Spinal cord (tissue), 9 donors: ENCODE measurements at regions not wholly inside any gene's neighbourhood (a gene's known extent, or its start where the extent isn't known, plus 50 kb on each side); places are given as distances from the start of the nearest gene placed in this dataset.
A peak's percentile ranks its signal among the peaks of the same experiment; 100 is the strongest.
"Not testable (repeated sequence)": the region's sequence is repeated elsewhere in the genome, so short reads cannot be mapped to it uniquely, and the experiment has no call there.

ENCODE experiments used
- DNase-seq, 6 donors: peaks; one replicate each; pipeline versions ENCODE4 v3.0.0 to v3.0.0-alpha.2; 2013 to 2015; ENCODE audit warnings: low spot score in 6 of 6, low read depth in 4 of 6
- H3K27ac ChIP-seq: one replicate; pipeline ENCODE4 v1.5.1; 2013; ENCODE audit warnings: low read depth, low read length, control low read depth
- H3K27me3 ChIP-seq: one replicate; pipeline ENCODE4 v1.6.1; 2013; ENCODE audit warnings: low read length; ENCODE audit not compliant: control insufficient read depth, insufficient read depth
- H3K36me3 ChIP-seq: one replicate; pipeline ENCODE4 v1.6.1; 2013; ENCODE audit warnings: low read length; ENCODE audit not compliant: control insufficient read depth, insufficient read depth
- H3K4me1 ChIP-seq: one replicate; pipeline ENCODE4 v1.6.1; 2013; ENCODE audit warnings: low read length; ENCODE audit not compliant: control insufficient read depth, insufficient read depth
- H3K4me3 ChIP-seq: one replicate; pipeline ENCODE4 v1.5.1; 2013; ENCODE audit warnings: low read depth, low read length, control low read depth
- H3K9me3 ChIP-seq: one replicate; pipeline ENCODE4 v1.6.1; 2013; ENCODE audit warnings: low read length; ENCODE audit not compliant: control insufficient read depth, insufficient read depth
- WGBS: methylation state at CpG from one replicate; pipeline ENCODE4 v1.1.5; 2013; ENCODE audit warnings: missing lambda C conversion rate; ENCODE audit not compliant: insufficient coverage; 5-methylcytosine and 5-hydroxymethylcytosine counted together
- donor health status: healthy.

DNA sequence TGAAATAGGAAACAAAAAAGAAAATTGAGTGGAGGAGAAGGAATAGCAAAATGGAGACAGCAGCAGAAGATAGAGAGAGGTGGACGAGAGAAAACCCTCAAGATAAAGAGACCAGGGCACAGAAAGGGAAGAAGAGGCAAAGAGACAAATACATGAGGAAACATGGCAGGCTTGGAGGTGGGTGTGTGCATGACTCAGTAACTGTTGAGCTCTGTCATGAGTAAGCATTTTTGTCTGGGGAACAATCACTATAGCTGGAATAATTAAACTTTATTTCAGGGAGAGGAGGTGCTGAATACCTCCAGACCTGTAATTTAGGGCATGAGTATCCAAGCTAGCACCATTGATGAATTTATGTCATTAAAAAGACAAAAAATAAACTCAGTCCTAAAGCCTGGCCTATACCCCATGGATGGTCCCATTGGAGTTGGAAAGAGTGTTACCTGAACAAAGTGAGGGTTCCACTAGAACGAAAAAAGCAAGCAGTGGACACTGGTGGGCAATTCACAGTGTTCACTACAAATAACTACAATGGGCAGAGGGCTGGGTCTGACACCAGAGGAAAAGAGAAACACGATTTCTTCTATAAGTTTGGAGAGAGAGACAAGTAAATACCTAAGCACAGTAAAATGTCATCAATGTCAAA is 145.5 kb downstream of the ADCYAP1 start:
- Histone ChIP-seq H3K4me3 (no peak overlapping the region), H3K4me1 (no peaks in the 10 kb centered on the region), H3K36me3 (no peaks in the 10 kb centered on the region), H3K27me3 (no peaks in the 10 kb centered on the region), H3K27ac (no peak overlapping the region), H3K9me3 (no peaks in the 10 kb centered on the region)
- 92% methylated on average over 1 of the region's 3 CpGs for WGBS
- DNase-seq = no peak

DNA sequence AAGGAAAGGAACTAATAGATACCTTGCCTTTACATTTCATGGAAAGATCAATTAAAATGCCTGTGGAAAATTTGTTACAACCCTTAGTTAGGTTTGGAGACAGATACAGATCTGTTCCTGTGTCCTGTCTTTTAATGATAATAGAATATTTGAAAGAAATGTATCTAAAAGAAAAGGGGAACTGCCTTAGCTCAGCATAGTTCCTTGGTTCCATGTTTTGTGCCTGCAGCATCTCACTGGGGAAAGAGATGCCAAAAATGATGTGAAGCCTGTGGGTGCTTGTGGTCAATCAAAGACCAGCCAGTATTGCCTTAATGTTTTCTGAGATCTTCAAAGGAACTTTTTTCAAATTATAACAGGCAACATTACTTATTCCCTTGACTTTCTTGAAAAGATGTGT is 147.6 kb downstream of the ADCYAP1 start:
- Histone ChIP-seq H3K4me3 (no peak overlapping the region), H3K4me1 (no peaks in the 10 kb centered on the region), H3K27me3 (no peaks in the 10 kb centered on the region), H3K36me3 (no peaks in the 10 kb centered on the region), H3K27ac (no peak overlapping the region), H3K9me3 (peaks cover 4% of the 10 kb centered on the region)
- no peak for DNase-seq

DNA sequence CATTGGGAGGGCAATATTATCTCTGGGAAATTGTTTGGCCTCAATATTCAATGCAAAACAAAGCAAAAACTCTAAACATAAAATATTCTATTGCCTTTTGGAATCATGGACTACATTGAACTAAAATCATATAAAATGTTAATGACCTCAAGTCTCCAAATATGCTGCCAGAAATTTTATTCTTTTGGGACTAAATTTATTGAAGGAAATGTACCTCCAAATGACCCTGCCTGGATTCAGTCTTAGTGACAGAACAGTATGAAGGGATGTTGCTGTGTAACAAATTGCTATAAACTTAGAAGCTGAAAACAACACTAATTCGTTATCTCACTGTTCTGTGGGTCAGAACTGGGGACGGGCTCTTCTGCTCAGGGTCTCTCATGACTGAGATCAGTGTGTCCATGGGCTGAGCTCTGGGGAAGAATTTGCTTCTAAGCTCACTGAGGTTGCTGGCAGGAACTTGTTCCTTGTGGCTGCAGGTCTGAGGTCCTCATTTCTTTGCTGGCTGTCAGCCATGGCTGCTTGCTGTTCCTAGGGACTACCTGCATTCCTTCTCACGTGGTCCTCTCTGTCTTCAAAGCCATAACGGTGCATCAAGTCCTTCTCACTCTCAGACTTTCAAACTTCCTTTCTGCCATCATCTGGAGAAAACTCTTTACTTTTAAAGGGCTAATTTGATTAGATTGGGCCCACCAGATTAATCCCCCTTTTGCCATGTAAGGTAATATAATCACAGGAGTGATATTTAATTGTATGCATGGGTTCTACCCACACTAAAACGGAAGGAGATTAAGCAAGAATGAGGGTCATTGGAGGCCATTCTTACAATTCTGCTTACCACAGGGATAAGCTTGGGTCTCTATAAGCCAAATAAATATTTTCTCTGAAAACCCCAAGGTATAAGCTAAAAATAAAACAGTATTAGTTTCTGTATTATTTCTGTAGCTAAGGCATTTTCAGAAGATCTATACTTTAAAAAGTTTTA is 149.0 kb downstream of the ADCYAP1 start:
- Histone ChIP-seq H3K27me3 (no peaks in the 10 kb centered on the region), H3K4me3 (no peak overlapping the region), H3K9me3 (peaks cover 4% of the 10 kb centered on the region), H3K36me3 (no peaks in the 10 kb centered on the region), H3K27ac (no peak overlapping the region), H3K4me1 (no peaks in the 10 kb centered on the region)
- no peak for DNase-seq
- 71% methylated on average over 3 of the region's 5 CpGs for WGBS

DNA sequence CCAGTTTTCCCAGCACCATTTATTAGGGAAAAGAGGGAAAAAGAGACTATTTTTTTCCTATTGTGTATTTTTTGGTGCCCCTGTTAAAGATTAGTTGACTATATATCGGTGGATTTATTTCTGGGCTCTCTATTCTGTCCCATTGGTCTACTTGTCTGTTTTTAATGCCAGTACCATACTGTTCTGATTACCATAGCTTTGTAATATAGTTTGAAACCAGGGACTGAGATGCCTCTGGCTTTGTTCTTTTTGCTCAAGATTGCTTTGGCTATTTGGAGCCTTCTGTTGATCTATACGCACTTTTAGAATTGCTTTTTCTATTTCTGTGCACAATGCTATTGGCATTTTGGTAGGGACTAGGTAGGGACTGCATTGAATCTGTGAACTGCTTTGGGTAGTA is 151.7 kb downstream of the ADCYAP1 start:
- no peak for DNase-seq
- H3K9me3 ChIP-seq = peaks cover 4% of the 10 kb centered on the region
- no peaks in the 10 kb centered on the region for H3K36me3 ChIP-seq
- H3K4me1 ChIP-seq = no peaks in the 10 kb centered on the region
- H3K27ac ChIP-seq = no peak overlapping the region
- H3K27me3 ChIP-seq = no peaks in the 10 kb centered on the region
- no CpG with 5 or more reads among the region's 2 CpGs for WGBS
- H3K4me3 ChIP-seq = no peak overlapping the region

DNA sequence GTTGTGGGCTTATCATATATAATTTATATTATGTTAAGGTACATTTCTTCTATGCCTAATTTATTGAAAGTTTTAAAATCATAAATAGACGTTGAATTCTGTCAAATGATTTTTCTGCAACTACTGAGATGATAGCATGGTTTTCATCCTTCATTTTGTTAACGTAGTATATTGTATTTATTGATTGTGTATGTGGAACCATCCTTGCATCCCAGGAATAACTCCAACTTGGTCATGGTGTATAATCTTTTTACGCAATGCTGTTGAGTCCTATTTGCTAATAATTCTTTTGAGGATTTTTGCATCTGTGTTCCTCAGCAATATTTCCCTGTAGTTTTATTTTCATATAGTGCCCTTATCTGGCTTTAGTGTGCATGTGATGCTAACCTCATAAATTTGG is 152.7 kb downstream of the ADCYAP1 start:
- H3K4me3 ChIP-seq = no peak overlapping the region
- H3K4me1 ChIP-seq = no peaks in the 10 kb centered on the region
- H3K27me3 ChIP-seq = no peaks in the 10 kb centered on the region
- no peak overlapping the region for H3K27ac ChIP-seq
- WGBS = no CpG with 5 or more reads among the region's 3 CpGs
- H3K36me3 ChIP-seq = no peaks in the 10 kb centered on the region
- DNase-seq = no peak
- peaks cover 4% of the 10 kb centered on the region for H3K9me3 ChIP-seq

DNA sequence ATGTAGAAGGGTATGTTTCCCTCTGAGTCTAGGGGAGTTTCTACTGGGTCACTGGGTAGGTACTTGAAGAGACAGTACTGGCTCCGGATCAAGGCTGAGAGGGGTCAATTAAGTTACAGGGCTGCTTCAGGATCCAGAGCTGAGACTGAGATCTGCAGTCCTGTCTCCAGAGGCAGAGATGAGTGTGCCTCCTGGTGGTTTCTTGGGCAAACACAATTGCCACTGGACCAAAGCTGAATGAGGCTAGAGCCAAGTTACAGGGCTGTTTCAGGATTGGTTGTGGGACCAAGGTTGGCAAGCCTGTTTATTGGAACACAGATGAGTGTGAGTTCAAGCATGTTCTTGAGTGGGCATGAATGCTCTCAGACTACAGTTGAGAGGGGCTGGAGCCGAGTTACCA is 157.9 kb downstream of the ADCYAP1 start:
- 83% methylated on average over 2 of the region's 2 CpGs for WGBS
- Histone ChIP-seq H3K36me3 (no peaks in the 10 kb centered on the region), H3K27me3 (no peaks in the 10 kb centered on the region), H3K4me3 (no peak overlapping the region), H3K27ac (no peak overlapping the region), H3K9me3 (no peaks in the 10 kb centered on the region), H3K4me1 (no peaks in the 10 kb centered on the region)
- no peak for DNase-seq

DNA sequence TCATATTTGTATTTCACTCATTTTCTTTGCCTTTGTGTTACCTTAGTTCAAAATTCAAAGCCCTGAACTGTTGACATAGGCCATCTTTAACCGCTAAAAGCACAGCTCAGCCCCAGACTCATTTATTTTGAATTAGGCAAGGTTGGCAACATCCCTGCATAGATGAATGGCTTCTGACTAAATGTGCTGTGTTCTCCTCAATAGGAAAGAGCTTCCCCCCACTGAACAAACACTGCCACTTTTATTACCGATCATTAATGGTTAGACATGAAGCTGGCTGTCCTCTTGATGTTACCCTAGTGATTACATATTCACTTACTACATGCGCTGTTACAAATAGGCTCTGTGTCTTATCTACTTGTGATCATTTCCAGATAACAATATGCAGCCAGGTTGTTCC is 170.7 kb downstream of the ADCYAP1 start:
- no peak overlapping the region for H3K4me3 ChIP-seq
- 0% methylated on average over 1 of the region's 3 CpGs for WGBS
- no peaks in the 10 kb centered on the region for H3K36me3 ChIP-seq
- no peaks in the 10 kb centered on the region for H3K9me3 ChIP-seq
- no peak overlapping the region for H3K27ac ChIP-seq
- H3K27me3 ChIP-seq = no peaks in the 10 kb centered on the region
- DNase-seq = peak in 5 of 6 donors; percentile 5 to 86 (median 28)
- H3K4me1 ChIP-seq = no peaks in the 10 kb centered on the region

DNA sequence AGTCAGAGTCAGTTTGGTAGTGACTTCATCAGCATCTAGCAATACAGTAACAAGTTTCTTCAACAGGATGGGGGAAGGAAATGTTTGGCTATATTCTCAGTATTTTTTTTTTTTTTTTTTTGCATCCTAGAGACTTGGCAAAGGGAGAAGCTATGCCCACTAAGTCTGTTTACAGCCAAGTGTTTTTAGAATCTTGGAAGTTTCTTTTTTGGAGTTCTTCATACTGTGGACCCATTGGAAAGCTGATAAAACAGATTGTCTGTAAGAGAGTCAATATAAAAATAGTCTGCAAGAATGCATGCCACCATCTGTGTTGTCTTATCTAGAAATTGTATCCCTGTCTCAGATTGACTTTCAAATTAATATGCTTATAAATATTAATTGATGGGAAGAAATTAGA is 171.2 kb downstream of the ADCYAP1 start:
- DNase-seq = peak in 1 of 6 donors; percentile 84
- Histone ChIP-seq H3K9me3 (no peaks in the 10 kb centered on the region), H3K4me1 (no peaks in the 10 kb centered on the region), H3K27ac (no peak overlapping the region), H3K4me3 (no peak overlapping the region), H3K36me3 (no peaks in the 10 kb centered on the region), H3K27me3 (no peaks in the 10 kb centered on the region)

DNA sequence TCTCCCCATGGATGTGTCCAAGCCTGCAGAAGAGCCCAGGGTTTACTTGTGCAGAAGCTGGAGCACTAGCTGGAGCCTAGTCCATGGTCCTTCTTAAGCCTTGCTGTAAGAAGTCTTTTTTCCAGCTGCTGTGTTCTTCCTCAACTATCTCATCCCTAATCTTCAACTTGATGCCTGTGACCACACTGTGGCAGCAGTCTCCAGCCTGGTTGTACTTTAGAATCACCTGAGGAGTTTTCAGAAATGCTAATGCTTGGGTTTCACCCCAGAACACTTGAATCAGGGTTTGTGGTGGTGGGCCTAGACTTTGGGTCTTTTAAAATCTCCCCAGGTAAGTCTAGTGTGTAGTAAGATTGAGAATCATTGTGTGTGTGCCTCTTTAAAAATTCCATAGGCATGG is 173.6 kb downstream of the ADCYAP1 start:
- no peak for DNase-seq
- H3K36me3 ChIP-seq = no peaks in the 10 kb centered on the region
- H3K27ac ChIP-seq = no peak overlapping the region

DNA sequence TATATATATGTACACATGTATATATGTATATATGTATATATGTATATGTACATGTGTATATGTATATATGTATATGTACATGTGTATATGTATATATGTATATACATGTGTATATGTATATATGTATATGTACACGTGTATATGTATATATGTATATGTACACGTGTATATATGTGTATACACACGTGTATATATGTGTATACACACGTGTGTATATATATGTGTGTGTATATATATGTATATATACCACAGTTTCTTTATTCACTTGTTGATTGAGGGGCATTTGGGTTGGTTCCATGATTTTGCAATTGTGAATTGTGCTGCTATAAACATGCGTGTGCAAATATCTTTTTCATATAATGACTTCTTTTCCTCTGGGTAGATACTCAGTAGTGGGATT is 179.0 kb downstream of the ADCYAP1 start:
- not testable (repeated sequence) for H3K36me3 ChIP-seq, H3K27ac ChIP-seq
- WGBS = no CpG with 5 or more reads among the region's 5 CpGs

More for the DNA sequence above, 173.6 kb downstream of the ADCYAP1 start:
- no peaks in the 10 kb centered on the region for H3K4me1 ChIP-seq
- H3K4me3 ChIP-seq = no peak overlapping the region
- no peaks in the 10 kb centered on the region for H3K9me3 ChIP-seq
- no peaks in the 10 kb centered on the region for H3K27me3 ChIP-seq

More for the DNA sequence above, 179.0 kb downstream of the ADCYAP1 start:
- not testable (repeated sequence) for H3K4me1 ChIP-seq, DNase-seq, H3K4me3 ChIP-seq, H3K27me3 ChIP-seq, H3K9me3 ChIP-seq
